ENCODE measurements at regions not wholly inside any gene's neighbourhood (a gene's known extent, or its start where the extent isn't known, plus 50 kb on each side); places are given as distances from the start of the nearest gene placed in this dataset.
A peak's percentile ranks its signal among the peaks of the same experiment; 100 is the strongest.

- no peak for TF ChIP-seq REST (IDR thresholded peaks at IDR 0.05; ENCODE audit: unreplicated experiment)
- TF ChIP-seq ETS1 (IDR thresholded peaks at IDR 0.05) = no peak
- no peak for TF ChIP-seq ZNF331 (CRISPR knock-in tag; IDR thresholded peaks at IDR 0.05; ENCODE audit: low read depth)
- no peak for TF ChIP-seq EZH2 (IDR thresholded peaks at IDR 0.05; ENCODE audit: low read depth, unreplicated experiment)
- TF ChIP-seq EZH2phosphoT487 (IDR thresholded peaks at IDR 0.05; ENCODE audit: unreplicated experiment) = no peak
- TF ChIP-seq CTCF (conservative IDR thresholded peaks at IDR 0.05; ENCODE audit: low read depth in 2 of 2) = no peak
- TF ChIP-seq ZNF114 (CRISPR knock-in tag; IDR thresholded peaks at IDR 0.05) = no peak
These were observed 104.2 kb upstream of the MYCN start (continued) for GRCh38 chr2:15835991-15836688.

GRCh38 chr2:15836689-15837610 is 103.4 kb upstream of the MYCN start:
- Histone ChIP-seq H3K79me2 (replicated peaks; ENCODE audit: insufficient read depth) (no peaks in the 10 kb centered on the region), H4K20me1 (replicated peaks; ENCODE audit: insufficient read depth) (no peaks in the 10 kb centered on the region), H3K27ac (ENCODE audit: low read depth) (no peak overlapping the region), H3F3A (replicated peaks; ENCODE audit: low read depth) (no peaks in the 10 kb centered on the region), H3K4me1 (ENCODE audit: insufficient read depth) (no peaks in the 10 kb centered on the region), H3K4me3 (no peak overlapping the region), H2AFZ (0 out of 2 replicates have a peak overlapping the region, but pooled peaks have one; percentile 59), H3K9me2 (ENCODE audit: insufficient read depth) (no peaks in the 10 kb centered on the region), H3K27me3 (ENCODE audit: insufficient read depth) (no peaks in the 10 kb centered on the region), H3K4me2 (no peak overlapping the region), H3K36me3 (ENCODE audit: insufficient read depth) (no peaks in the 10 kb centered on the region)
- no peak for DNase-seq (ENCODE audit: low spot score)
- Mint-ChIP-seq H3K27me3 (ENCODE audit: insufficient read depth, low read depth, poor library complexity) (peaks cover 8% of the 10 kb centered on the region), H3K9me3 (peaks cover 2% of the 10 kb centered on the region; the same call in 1 of the 3 replicates), H3K36me3 (ENCODE audit: low read depth) (no peaks in the 10 kb centered on the region), H3K27ac (no peak overlapping the region), H3K4me1 (no peaks in the 10 kb centered on the region; the same call in 2 of the 3 replicates), H3K4me3 (no peak overlapping the region)
- no peak for TF ChIP-seq EZH2 (IDR thresholded peaks at IDR 0.05; ENCODE audit: low read depth, unreplicated experiment)
- no peak for ATAC-seq

All from GM23338 (cell line).